ENCODE measurements at regions not wholly inside any gene's neighbourhood (a gene's known extent, or its start where the extent isn't known, plus 50 kb on each side); places are given as distances from the start of the nearest gene placed in this dataset.

DNA sequence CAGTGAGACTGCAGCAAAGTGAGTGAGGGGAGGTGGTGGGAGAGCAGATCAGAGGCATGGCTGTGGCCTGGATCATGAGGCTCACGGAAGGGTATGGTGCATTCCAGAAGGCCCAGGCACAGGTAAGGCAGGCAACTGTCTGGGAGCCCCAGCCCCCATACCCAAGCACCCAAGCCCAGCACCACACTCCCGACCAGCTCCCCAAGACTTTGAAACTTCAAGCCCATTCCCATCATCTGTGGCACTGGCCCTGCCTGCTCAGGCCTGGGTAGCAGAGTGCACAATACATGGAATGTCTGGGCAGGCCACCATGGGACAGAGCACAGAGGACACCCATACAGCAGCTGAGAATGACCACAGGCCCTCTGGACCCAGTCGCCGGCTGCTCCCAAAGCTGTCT, 202.6 kb upstream of the ARL4C start:
- no peak for TF ChIP-seq EZH2phosphoT487 (IDR thresholded peaks at IDR 0.05; ENCODE audit: borderline replicate concordance)
- TF ChIP-seq, protein P1, sequence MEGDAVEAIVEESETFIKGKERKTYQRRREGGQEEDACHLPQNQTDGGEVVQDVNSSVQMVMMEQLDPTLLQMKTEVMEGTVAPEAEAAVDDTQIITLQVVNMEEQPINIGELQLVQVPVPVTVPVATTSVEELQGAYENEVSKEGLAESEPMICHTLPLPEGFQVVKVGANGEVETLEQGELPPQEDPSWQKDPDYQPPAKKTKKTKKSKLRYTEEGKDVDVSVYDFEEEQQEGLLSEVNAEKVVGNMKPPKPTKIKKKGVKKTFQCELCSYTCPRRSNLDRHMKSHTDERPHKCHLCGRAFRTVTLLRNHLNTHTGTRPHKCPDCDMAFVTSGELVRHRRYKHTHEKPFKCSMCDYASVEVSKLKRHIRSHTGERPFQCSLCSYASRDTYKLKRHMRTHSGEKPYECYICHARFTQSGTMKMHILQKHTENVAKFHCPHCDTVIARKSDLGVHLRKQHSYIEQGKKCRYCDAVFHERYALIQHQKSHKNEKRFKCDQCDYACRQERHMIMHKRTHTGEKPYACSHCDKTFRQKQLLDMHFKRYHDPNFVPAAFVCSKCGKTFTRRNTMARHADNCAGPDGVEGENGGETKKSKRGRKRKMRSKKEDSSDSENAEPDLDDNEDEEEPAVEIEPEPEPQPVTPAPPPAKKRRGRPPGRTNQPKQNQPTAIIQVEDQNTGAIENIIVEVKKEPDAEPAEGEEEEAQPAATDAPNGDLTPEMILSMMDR (conservative IDR thresholded peaks at IDR 0.05; ENCODE audit: low read length): no peak

All from Loucy (cell line).